Ascending aorta (tissue), 2 donors: ENCODE measurements at regions not wholly inside any gene's neighbourhood (a gene's known extent, or its start where the extent isn't known, plus 50 kb on each side); places are given as distances from the start of the nearest gene placed in this dataset.

Experiments
- DNase-seq, 2 donors: peaks; one replicate each; pipeline ENCODE4 v3.0.0-alpha.2; 2019; ENCODE audit warnings: low spot score in 2 of 2
- H3K27ac ChIP-seq, 2 donors: fragments of 200-600 bp; sonication (generic); one replicate each; pipeline ENCODE4 v1.5.1; 2016 to 2017; ENCODE audit warnings: mild to moderate bottlenecking in 1 of 2
- H3K27me3 ChIP-seq: fragments of 200-600 bp; sonication (generic); one replicate; pipeline ENCODE4 v1.5.1; 2017
- H3K36me3 ChIP-seq, 2 donors: fragments of 200-600 bp; sonication (generic); one replicate each; pipeline ENCODE4 v1.5.1; 2016
- H3K4me1 ChIP-seq, 2 donors: fragments of 200-600 bp; sonication (generic); one replicate each; pipeline ENCODE4 v1.5.1; 2016 to 2017; ENCODE audit warnings: mild to moderate bottlenecking in 1 of 2
- H3K4me3 ChIP-seq, 2 donors: fragments of 200-600 bp; sonication (generic); one replicate each; pipeline ENCODE4 v1.5.1; 2016 to 2017; ENCODE audit warnings: mild to moderate bottlenecking in 1 of 2
- H3K9me3 ChIP-seq, 2 donors: fragments of 200-600 bp; sonication (generic); one replicate each; pipeline ENCODE4 v1.5.1; 2016
- intact Hi-C: fragments of 100-400 bp; cut with DNase I; formaldehyde crosslinking; loops from one replicate; pipeline ENCODE4 v1.15.1; 2023
- TF ChIP-seq, protein P1 (sequence below), 3 experiments: fragments of 200-600 bp in 2 of 3; fragments of 450-650 bp in 1 of 3; sonication (generic) in 2 of 3; IDR thresholded peaks; one replicate each; pipeline ENCODE4 v1.5.1; 2016 to 2019; ENCODE audit warnings: antibody characterized with exemption in 3 of 3, mild to moderate bottlenecking in 1 of 3, moderate library complexity in 1 of 3

DNA sequence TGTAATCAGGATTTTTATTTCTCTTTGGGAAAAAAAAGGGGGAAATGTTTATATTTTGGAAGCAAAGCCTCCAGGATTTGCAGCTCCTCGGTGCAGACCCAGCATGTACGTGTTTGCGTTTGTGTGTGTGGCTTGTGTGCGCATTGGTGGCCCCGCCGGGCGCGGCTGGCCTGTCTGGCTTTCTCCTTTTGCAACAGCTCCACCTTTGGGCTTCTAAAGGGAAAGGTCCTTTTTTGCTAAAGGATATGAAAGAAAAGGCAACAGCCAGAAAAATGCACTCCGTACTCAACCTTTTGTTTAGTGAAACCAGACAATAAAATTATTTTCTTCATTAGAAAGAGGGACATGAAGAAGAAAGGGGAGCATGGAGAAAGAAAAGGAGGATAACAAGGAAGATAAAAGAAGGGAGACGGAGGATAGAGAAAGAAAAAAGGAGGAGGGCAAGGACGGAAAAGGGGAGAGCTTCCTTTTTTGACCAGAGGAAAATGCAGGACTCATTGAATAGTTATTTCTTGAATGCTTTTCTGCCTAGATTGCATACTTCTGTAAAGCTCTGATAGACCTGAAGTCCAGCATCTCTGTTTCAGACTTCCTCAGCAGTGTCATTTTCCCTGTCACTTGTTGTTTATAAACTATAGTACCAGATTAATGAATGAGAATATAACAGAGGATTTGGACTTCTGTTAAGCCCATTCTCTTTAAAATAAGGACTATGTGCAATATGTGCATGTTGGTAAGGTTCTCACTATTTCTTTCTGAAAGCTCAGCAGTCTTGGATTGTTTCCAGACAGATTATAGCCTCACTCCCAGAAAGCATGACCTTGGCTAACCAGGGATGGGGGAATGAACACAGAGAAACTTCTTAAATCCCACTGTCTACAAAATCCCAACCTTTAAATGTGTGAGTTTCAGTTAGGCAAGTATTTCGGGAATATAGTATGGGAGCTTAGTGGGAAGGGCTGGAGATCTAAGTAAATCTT lies 563.1 kb upstream of the PIK3C3 start:
- Histone ChIP-seq H3K4me1 (no peaks in the 10 kb centered on the region), H3K36me3 (no peaks in the 10 kb centered on the region), H3K27me3 (no peaks in the 10 kb centered on the region), H3K9me3 (no peaks in the 10 kb centered on the region), H3K4me3 (peak overlapping the region; percentile 36 to 39), H3K27ac (no peak overlapping the region)
- no peak for DNase-seq
- intact Hi-C loops, result no loop called here
- TF ChIP-seq, protein P1, sequence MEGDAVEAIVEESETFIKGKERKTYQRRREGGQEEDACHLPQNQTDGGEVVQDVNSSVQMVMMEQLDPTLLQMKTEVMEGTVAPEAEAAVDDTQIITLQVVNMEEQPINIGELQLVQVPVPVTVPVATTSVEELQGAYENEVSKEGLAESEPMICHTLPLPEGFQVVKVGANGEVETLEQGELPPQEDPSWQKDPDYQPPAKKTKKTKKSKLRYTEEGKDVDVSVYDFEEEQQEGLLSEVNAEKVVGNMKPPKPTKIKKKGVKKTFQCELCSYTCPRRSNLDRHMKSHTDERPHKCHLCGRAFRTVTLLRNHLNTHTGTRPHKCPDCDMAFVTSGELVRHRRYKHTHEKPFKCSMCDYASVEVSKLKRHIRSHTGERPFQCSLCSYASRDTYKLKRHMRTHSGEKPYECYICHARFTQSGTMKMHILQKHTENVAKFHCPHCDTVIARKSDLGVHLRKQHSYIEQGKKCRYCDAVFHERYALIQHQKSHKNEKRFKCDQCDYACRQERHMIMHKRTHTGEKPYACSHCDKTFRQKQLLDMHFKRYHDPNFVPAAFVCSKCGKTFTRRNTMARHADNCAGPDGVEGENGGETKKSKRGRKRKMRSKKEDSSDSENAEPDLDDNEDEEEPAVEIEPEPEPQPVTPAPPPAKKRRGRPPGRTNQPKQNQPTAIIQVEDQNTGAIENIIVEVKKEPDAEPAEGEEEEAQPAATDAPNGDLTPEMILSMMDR (IDR thresholded peaks at IDR 0.05), result peak in 2 of 3 experiments; percentile 25 to 47

DNA sequence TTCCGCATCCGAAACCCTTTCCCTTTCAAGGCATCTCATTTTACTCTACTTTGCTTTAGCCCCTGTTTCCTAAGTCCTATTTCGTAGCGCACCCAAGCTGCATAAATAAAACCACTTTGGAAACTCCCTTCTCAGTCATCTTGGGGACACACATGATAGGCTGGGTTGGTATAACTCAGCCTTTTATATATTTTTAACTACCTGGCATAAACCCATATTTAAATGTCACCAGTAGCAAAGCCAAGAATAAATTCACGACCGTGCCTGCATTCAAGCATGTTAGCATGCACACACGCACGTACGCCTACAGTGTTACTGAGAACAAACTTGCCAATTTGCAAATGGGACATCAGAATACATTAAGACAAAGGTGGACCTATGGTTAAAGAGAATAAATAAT lies 564.7 kb upstream of the PIK3C3 start:
- no peaks in the 10 kb centered on the region for H3K9me3 ChIP-seq
- no peak for DNase-seq
- TF ChIP-seq, protein P1 (IDR thresholded peaks at IDR 0.05), result no peak
- intact Hi-C loops, result no loop called here
- H3K4me3 ChIP-seq, result no peak overlapping the region
- H3K36me3 ChIP-seq, result no peaks in the 10 kb centered on the region
- no peaks in the 10 kb centered on the region for H3K4me1 ChIP-seq
- H3K27me3 ChIP-seq, result no peaks in the 10 kb centered on the region
- H3K27ac ChIP-seq, result no peak overlapping the region

DNA sequence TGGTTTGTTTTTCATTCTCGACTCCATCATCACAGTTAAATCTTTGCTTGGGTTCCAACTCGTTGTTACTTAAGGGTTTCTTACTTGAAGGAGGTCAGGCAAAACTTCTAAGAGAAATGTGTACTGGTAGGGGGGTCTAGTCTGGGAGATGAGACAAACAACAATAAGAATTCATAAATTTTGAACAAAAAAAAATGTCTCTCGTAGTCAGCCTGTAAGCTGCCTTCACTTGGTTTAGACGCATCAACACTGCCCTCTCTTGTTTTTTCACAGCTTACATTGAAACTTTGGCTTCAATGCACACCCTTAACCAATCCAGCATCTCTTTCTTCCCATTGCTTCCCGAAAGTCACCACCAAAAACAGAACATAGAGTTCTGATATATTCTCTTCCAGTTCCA lies 576.4 kb upstream of the PIK3C3 start:
- TF ChIP-seq, protein P1 (IDR thresholded peaks at IDR 0.05), result no peak
- Histone ChIP-seq H3K4me1 (no peaks in the 10 kb centered on the region), H3K36me3 (no peaks in the 10 kb centered on the region), H3K27ac (no peak overlapping the region), H3K4me3 (no peak overlapping the region), H3K9me3 (no peaks in the 10 kb centered on the region), H3K27me3 (no peaks in the 10 kb centered on the region)
- DNase-seq, result no peak
- intact Hi-C loops, result no loop called here

DNA sequence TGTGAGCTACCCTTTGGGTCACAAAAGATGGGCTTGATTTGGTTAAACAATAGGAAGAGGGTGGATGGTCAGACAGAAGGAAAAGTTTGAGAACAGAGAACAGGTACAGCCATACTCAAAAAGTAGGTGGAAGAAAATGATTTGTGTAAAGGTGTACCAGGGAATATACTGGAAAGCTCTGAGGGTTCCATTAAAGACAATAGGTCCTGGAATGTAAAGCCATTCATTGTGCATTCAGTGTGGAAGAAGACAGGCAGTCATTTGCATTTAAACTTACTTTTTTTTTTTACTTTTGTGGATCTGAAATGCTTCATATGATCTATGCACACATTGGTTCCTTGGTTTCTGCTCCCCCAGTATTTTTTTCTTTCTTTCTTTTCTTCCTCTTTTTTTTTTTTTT lies 581.4 kb upstream of the PIK3C3 start:
- TF ChIP-seq, protein P1 (IDR thresholded peaks at IDR 0.05), result no peak
- intact Hi-C loops, result no loop called here

DNA sequence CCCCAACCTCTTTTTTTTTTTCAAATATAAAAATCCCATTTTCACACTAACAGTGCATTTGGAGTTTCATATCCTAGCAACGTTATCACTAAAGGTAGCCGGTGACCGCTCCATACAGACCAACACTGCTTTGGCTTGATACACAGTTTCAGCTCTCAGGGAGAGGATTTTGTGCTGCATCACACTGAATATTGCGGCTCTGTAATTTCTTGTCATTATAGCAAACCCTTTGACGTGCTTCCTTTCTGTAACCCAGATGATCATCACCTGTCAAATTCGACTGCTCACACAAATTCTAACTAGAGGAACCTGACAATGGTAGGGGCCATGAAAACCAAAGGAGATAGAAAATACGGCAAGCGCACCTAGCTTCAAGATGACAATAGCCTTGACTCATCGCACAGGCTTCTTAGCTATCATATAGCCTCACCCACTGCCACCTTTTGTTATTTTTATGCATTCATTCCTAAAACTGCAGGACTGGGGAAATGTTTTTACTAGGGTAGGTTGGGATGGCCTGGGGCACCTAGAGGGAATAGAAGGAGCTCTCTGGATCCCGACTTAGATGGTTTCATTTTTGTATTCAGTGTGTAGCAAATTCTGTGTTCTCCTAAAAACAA lies 582.9 kb upstream of the PIK3C3 start:
- Histone ChIP-seq H3K27me3 (no peaks in the 10 kb centered on the region), H3K36me3 (no peaks in the 10 kb centered on the region), H3K27ac (no peak overlapping the region), H3K4me1 (no peaks in the 10 kb centered on the region), H3K9me3 (no peaks in the 10 kb centered on the region), H3K4me3 (no peak overlapping the region)
- TF ChIP-seq, protein P1 (IDR thresholded peaks at IDR 0.05), result no peak
- intact Hi-C loops, result no loop called here
- no peak for DNase-seq

More for the DNA sequence above, 581.4 kb upstream of the PIK3C3 start:
- no peaks in the 10 kb centered on the region for H3K9me3 ChIP-seq
- H3K4me3 ChIP-seq, result no peak overlapping the region
- no peak overlapping the region for H3K27ac ChIP-seq
- DNase-seq, result no peak
- H3K4me1 ChIP-seq, result no peaks in the 10 kb centered on the region
- no peaks in the 10 kb centered on the region for H3K36me3 ChIP-seq
- no peaks in the 10 kb centered on the region for H3K27me3 ChIP-seq
